ENCODE measurements at regions not wholly inside any gene's neighbourhood (a gene's known extent, or its start where the extent isn't known, plus 50 kb on each side); places are given as distances from the start of the nearest gene placed in this dataset.
"Not testable (repeated sequence)": the region's sequence is repeated elsewhere in the genome, so short reads cannot be mapped to it uniquely, and the experiment has no call there.

DNA sequence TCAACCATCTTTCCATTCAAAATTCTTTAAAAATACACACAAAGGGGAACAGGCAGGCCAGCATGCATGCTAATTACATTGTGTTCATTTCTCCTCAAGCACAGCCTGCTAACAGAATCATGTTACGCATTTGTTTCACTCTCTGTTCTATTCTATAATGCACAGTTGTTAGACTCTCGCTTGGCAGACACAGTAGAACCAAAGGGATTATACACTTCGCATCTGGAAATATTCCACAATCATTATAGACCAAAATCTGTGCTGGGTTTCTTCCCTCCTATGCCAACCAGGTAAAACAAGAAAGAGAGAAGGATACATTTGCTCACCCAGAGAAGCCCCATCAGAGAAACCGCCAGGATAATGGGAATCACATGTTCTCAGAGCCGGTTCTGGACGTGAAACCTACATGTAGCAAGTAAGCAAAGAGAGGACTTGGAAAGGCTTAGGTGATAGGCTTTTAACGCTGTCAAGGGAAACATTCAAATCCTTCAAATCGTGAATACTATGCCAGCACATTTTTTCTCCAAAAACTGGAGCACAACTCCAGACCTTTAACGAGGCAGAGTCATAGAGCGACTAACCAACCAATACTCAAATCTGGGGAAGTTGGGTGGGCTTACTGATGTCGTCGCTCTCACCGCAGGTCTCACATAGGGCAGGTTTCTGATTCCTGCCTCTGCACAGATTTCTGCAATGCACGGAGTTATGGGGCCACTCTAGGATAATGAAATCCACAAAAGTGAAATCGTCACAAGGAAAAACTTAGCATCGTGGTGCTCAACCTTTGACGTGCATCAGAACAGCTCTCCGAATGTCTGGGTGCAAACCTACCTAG, 380.5 kb upstream of the AUTS2 start:
- no peak for DNase-seq (ENCODE audit: low read depth, low spot score)

DNA sequence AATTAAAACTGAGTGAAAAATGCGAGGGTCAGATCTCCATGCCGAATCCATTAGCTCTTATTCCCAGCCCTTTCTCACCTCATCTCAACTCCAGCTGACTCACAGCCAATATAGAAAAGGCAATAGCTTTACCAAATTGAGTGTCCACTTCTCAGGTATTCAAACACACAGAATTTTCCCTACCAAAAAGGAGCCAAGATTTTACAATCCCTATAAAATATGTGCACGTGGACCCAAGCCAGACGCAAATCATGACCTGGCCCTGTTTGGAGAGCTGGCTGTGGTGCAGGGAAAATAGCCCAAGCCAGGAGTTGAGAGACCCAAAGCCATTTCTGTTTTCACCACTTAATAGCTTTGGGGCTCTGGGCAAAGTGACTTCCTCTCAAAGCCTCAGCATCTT, 379.7 kb upstream of the AUTS2 start:
- no peak for DNase-seq (ENCODE audit: low read depth, low spot score)

DNA sequence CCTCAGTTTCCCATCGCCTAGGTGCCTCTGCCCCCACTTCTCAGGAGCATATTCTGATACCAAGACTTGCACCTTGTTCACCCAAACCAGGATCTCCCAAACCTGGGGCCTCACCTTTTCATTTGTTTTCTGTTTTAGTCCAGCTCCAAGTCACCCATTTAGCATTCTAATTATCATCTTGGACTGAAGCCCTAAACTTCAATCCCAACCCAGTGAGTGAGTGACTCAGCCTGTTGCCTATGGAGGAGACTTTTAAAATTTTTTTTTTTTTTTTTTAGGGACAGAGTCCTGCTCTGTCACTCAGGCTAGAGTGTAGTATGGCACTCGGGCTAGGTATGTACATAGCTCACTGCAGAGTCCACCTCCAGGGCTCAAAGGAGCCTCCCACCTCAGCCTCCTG, 378.9 kb upstream of the AUTS2 start:
- DNase-seq (ENCODE audit: low read depth, low spot score), result no peak

DNA sequence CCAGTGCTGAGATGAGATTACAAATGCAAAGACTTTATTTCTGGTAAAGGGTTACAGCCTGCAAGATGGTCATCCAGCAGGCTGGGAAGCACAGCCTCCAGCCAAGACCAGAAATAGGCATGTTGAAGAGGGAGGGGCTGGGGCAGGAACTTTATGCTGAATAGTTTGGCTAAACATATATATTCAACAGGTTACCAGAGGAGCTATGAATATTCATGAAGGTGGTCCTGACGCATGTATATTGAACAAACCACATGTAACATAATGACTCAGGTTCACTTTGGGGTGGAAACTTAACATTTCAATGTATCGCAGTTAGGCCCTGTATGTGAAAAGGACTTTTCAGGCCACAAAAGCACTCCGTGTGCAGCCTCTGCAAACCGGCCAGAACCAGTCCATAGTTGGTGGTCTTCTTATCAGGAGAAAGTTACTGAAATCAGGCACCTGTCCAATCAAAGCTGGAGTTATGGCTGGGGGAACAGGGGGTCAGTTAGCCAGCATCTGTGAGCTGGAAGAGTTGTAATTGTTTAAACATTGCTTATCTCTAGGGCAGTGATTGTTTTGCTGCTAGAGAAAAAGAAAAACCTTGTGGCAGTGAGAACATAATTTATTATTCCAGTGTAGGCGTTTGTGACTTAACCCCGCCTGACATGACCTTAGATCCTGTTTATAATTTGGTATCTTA, 372.9 kb upstream of the AUTS2 start:
- DNase-seq (ENCODE audit: low read depth, low spot score), result no peak

DNA sequence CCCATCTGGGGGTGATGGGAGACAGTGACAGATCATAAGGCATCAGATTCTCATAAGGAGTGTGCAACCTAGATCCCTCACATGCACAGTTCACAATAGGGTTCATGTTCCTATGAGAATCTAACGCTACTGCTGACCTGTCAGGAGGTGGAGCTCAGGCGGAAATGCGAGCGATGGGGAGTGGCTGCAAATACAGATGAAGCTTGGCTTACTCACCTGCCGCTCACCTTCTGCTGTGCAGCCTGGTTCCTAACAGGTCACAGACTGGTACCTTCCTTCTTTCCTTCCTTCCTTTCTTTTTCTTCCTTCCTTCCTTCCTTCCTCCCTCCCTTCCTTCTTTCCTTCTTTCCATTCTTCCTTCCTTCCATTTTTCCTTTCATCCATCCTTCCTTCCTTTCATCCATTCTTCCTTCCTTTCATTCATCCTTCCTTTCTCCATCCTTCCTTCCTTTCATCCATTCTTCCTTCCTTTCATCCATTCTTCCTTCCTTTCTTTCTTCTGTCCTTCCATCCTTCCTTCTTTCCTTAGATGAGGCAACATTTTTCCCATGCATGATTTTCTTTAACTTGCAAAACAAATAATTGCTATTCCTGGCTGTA, 370.0 kb upstream of the AUTS2 start:
- no peak for DNase-seq (ENCODE audit: low read depth, low spot score)

DNA sequence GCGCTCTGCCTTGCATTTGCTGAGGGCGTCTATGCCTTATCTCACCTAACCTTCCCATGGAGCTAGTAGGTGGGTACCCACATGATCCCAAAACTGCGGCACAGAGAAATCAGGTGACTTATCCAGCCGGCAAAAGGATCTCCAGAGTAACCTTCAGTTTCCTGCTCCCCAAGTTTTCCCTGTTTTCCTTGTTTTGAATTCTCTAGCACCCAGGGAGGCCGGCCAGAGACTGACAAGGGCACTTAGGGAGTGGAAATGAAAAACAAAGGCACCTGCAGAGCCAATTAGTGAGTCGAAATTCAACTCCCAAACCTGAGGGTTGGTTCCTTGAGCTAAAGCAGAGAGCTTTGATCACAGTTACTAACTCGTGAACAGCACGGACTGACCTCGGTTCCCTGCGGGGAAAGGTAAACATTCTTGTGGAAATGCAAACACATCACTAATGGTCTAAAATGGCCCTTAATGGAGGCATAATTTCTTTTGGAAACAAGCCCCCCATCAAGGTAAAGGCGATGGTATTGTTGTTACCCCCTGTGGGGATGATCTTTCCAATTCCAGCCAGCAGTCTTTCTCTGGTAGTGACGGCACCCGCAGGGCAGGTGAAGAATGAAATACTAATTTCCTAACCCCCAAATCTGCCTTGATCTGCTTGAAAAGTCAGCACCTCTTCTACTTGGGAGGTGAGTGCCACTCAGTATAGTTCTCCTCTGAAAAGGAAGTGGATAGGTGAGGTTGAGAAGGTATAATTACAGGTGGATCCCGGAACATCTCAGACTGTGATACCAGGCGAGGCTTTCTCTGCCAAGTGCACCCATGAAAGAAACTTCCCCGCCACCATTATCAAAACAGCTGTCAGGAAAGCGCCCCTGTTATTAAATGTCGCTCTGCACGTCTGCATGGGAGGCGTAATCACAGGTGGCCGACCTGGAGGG, 365.6 kb upstream of the AUTS2 start:
- no peak for DNase-seq (ENCODE audit: low read depth, low spot score)

DNA sequence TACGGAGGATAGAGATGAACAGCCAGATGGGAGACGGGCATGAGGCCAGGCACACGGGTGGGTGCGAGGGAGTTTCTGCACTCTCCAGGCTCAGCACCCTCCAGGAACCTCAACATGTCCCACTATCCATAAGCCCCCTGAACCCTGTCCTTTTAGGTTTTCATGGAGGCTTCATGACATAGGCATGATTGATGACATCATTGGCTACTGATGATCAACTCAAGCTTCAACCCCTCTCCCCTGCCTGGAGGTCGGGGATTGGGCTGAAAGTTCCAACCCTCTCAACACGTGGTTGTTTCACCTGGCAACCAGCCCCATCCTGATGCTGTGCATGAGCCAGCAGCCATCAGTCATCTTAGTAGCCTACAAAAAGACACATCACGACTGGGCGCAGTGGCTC, 360.7 kb upstream of the AUTS2 start:
- no peak for DNase-seq (ENCODE audit: low read depth, low spot score)

DNA sequence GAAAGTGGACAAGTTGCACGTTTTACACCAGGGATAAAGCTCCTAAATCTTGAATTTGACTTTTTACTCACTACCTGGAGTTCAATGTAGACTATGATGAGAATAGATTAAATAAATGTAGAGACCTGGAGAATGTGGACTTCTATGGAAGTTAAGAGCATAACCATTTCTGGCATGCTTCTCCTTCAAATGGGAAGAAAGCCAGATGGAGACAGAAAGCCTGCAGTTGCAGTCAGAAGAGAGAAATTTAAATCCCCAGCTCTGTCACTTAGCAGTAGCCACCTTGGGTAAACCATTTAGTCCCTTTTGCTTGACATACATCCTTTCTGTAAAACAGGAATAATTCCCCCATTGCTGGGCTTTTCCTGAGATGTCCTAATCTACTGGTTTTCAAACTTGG, 355.3 kb upstream of the AUTS2 start:
- DNase-seq (ENCODE audit: low read depth, low spot score), result no peak

DNA sequence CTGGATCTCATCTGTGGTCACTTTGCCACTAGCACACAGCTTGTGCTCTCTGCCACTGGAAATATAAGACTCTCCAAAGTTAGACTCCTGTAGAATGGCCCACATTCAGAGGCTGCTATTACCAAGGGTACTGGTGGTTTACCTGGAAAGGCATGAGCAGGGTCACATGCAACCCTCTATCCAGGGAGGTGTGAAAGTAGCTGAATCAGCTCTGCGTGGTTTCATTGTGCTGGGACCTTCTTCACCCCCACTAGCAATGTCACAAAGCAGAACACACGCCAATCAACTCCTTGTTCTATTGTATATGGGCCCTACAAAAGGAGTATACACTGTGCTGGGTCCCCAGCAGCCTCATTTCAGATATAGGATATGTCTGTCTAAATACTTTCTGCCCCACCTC, 353.6 kb upstream of the AUTS2 start:
- DNase-seq (ENCODE audit: low read depth, low spot score), result no peak

DNA sequence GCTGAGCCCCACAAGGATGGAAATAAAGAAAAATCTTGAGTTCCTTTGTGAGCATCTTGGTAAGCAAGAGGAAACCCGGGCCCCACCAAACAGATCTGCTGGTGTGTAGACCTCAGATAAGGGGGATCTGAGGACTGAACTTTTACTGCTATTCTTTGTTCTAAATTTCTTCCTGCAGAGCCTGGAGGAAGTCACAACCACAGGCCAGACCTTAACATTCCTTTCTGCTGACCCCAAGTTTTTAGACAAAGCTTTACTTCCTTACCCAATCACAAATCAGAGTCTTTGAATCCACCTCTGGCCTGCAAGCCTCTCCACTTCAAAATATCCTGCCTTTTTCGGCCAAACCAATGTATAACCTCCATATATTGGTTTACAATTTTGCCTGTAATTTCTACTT, 352.6 kb upstream of the AUTS2 start:
- no peak for DNase-seq (ENCODE audit: low read depth, low spot score)

DNA sequence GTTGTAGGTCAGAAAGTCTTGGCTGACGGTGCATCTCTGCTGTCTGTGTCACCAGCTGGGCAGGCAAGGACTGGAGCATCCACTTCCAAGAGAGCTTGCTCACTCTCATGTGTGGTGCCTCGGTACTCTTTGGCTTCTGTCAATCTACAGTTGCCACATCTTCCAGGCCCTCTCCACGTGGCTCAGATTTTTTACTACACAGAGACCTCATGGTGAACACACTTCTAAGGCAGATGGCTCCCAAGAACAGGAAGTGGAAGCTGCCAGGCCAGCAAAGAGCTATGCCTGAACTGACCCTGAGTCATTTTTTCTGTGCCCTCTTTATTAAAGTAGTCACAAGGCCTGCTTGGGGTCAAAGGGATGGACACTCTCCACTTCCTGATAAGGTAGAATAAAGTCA, 351.5 kb upstream of the AUTS2 start:
- DNase-seq (ENCODE audit: low read depth, low spot score), result no peak

DNA sequence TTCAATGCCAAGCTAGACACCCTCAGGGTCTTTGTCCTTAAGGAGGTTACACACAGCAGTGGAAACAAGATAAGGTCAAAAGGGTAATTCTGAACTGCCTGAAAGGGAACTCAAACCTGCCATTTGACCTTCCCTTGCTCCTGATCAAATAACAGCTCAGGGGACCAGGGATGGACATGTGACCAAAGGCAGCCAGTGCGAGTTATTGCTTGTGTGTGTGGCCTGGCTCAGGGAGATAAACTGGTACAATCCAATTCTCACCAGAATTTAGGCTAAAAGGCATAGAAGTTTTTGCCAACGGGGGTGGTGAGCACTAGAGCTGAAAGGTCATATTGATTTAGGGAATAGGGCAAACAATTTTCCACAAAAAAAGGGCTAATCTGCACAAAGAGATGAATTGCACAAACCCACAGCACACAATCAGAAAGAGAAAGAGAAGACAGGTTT, 349.9 kb upstream of the AUTS2 start:
- DNase-seq (ENCODE audit: low read depth, low spot score), result not testable (repeated sequence)

DNA sequence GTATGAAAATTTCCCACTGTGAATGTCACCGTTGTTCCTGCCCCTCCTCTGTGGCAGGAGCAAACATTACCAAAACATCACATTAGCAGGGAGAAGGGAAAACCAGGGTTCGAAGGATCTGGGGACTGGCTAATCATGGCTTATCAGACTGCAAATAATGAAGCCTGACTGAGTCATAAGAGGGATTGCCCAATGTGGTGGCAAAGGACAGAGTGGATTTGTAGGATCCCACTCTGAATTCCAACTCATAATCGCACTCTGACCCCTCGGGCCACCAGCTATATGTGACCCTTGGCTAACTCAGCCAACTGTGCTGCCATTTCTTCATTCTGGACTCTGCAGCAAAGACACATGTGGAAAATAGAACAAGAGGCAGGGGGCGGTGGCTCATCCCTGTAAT, 347.3 kb upstream of the AUTS2 start:
- no peak for DNase-seq (ENCODE audit: low read depth, low spot score)

DNA sequence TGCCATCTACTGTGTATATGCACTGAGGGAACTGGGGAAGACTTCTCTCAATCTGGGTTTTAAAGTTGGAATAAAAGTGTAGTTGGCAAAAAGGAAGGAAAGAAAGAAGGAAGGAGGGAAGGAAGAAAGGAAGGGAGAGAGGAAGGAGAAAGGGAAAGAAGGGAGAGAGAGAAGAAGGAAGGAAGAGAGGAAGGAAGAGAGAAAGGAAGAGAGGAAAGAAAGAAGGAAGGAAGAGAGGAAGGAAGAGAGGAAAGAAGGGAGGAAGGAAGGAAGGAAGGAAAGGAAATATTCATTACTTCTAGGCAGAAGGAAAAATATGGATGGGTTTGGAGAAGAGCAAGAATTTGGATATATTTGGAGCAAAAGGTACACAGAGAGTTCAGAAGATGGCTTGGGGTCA, 343.6 kb upstream of the AUTS2 start:
- DNase-seq (ENCODE audit: low read depth, low spot score), result no peak

DNA sequence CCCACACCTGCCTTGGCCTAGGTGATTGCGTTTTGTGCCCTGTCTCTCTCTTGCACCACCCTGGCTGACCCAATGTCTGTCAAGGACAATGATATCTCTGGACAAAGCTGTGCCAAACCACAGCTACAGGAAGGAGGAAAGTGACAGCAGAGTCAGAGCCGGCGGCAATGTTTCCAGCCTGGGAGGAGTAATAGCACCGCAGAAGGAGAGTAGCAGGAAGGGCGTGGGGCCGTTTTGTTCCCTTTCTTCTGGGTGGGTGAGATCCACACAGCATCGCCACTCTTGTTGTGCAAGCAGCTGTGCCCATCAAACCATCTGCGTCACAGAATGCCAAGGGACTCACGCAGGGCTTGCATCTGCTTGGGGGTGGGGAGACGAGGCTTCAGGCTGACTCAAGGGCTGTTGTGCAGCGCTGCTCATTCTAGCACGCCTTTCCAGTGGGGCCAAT, 341.6 kb upstream of the AUTS2 start:
- DNase-seq (ENCODE audit: low read depth, low spot score), result no peak

DNA sequence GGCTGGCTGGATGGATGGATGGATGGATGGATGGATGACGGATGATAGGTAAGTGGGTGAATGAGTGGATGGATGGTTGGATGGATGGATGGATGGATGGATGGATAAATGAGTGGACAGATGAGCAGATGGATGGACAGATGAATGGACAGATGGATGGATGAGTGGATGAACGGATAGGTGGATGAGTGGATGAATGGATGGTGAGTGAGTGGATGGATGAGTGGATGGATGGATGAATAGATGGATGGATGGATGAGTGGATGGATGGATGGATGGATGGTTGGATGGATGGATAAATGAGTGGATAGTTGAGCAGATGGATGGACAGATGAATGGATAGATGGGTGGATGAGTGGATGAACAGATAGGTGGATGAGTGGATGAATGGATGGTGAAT, 340.7 kb upstream of the AUTS2 start:
- DNase-seq (ENCODE audit: low read depth, low spot score), result no peak

DNA sequence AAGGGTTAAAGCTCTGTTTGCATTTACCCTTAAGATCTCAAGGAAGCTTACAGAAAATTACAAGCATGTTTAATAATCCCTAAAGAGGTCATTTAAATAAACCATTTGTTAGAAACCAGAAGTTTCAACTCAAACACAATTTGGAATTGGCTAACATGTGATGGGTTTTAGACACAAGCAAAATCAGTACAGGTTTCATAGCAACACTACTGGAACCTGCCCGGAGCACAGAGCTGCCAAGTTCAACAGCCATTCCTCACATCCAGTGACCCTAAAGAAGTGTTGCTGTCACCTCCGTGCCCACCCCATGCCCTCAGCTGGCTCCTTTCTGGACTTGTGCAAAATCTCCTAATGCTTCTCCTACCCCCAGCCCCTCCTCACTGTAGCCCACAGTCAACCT, 338.8 kb upstream of the AUTS2 start:
- no peak for DNase-seq (ENCODE audit: low read depth, low spot score)

DNA sequence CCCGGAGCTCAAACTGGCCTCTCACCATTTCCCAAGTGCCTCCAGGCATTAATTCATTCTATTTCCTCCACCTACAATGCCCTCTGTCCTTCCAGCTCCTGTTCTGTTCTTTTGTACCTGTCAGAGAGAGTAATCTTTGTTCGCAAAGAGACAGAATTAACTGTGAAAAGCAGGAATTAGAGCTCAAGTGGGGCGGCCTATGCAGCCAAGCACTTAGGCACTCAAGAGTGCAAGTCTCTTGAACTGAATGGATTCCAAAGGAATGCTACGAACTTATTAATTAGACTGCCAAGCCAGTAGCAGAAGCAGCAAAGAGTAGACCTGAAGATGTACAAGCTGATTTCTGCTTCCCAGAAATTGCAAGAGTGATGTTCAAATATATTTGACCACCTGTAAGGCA, 338.3 kb upstream of the AUTS2 start:
- no peak for DNase-seq (ENCODE audit: low read depth, low spot score)

DNA sequence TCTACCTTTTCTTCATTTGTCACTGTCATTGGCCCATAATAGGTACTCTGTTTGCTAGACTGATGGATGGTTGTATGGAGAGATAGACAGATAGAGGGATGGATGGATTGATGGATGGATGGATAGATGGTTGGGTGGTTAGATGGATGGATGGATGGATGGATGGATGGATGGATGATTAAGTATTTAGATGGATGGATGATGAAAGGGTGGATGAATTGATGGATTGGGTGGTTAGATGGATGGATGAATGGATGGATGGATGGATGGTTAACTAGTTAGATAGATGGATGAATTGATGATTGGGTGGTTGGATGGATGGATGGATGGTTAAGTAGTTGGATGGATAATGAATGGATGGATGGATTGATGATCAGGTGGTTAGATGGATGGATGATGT, 334.7 kb upstream of the AUTS2 start:
- DNase-seq (ENCODE audit: low read depth, low spot score), result no peak

DNA sequence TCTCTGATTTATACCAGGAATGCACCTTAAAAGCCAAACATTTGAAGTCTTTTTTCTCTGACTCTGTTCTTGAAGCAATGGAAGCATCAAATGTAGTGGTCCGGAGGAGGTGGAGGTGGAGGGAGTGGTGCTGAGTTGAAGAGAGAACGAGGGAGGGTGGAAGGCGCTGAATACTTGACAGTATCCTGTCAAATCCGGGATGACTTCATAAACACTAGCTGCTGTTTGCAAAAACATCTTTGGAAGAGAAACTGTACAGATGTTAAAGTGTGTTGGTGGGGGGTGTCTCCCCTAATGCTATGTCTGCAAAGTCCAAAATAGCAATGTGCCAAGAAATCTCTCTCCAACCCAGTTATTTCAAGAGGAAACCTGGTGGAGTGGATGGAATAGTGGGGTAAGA, 328.5 kb upstream of the AUTS2 start:
- no peak for DNase-seq (ENCODE audit: low read depth, low spot score)

DNA sequence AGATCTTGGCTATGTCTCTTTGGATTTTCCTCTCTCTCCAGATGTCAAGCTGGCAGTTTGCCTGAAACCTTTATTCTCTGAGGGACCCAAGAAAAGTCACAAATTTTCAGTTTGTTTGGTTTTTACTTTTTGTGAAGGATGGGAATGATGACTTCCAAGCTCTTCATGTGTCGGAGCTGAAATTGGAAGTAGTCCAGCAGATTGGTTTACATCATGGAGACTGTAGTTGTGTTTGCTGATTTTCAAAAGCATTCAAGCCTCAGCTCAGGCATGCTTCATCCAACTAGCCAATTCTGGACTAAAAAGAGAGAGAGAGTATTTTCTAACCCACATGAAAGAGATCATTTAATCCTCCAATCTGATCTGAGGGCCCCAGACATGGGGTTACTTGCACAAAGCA, 326.2 kb upstream of the AUTS2 start:
- DNase-seq (ENCODE audit: low read depth, low spot score), result no peak
